ENCODE measurements at regions not wholly inside any gene's neighbourhood (a gene's known extent, or its start where the extent isn't known, plus 50 kb on each side); places are given as distances from the start of the nearest gene placed in this dataset.
"Not testable (repeated sequence)": the region's sequence is repeated elsewhere in the genome, so short reads cannot be mapped to it uniquely, and the experiment has no call there.

DNA sequence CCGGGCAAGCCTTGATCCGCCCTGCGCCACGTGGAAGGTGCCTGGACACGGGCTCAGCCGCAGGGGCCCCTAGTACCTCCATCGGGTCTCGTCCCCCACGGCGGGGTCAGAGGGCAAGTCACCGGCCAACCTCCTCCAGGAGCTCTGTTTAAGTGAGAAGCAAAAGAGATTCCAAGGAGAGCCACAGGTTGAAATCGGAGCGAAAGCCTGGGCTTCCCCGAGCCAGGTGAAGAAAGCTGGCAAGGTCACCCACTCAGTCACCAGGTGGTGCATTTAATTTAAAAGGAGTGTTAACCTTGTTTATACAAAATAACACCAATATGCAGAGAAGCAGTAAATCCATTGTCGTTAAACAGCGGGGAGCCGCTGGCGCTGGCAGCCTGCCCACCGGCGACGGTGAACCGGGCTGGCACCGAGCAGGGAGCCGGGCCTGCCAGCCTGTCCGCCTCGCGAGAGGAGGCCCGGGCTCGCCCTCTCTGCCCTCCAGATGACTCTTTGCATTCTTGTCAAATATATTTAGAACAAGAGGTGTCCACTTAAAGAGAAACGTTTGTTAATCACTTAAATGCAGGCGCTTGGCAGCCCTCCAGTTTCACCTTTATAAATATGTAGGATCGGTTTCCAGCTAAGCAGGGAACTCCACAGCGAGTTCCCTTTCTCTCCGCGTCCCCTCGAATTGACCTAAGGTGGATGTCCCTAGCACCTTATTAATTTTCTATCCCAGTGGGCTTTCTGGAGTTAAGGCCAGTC is 277.3 kb upstream of the NR2F2 start:
- DNase-seq: no peak

DNA sequence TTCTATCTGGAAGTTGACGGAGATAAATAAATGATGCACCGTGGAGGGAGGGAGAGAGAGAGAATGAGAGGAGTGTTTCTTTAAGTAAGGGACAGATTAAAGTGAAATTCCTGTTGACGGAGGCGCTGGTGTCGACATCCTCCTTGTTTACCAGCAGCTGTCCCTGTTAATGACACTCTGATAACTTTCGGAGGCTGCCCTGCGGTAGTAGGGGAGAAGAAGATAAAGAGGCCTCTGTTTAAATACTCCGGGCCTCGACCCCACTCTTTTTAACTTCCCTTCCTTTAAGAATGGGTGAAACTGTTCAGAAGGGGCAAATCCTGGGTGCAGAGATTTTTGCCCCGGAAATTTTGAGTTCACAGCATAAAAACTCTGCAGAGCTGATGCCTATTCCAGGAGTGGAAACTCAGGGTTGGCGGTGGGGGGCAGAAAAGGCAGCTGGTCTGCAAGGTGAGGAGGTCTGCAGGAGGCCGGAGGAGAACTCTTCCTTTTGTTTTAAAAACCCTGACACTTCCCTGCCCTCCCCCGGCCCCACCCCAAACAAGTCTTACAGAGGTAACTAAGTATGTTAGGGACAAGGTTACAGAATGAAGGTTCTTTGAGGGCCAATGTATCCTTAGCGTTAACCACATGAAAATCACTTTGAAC is 276.6 kb upstream of the NR2F2 start:
- no peak for DNase-seq

DNA sequence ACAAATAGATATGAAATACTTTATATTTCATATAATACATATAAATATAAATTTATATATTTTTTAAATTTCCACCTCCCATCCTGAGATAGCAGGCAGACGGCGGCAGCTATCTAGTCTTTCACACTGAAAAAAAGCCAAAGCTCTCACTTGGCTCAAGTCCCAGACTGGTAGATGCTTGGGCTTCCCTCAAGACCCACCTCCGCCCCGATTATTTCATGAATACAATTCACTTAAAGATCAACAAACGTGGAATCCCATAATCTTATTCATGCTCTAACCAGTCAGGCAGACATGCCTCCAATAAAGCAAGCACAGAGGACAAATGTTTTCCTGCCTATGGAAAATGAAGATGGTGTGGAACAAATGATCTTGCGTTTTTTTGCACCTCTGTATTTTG is 275.9 kb upstream of the NR2F2 start:
- no peak for DNase-seq

DNA sequence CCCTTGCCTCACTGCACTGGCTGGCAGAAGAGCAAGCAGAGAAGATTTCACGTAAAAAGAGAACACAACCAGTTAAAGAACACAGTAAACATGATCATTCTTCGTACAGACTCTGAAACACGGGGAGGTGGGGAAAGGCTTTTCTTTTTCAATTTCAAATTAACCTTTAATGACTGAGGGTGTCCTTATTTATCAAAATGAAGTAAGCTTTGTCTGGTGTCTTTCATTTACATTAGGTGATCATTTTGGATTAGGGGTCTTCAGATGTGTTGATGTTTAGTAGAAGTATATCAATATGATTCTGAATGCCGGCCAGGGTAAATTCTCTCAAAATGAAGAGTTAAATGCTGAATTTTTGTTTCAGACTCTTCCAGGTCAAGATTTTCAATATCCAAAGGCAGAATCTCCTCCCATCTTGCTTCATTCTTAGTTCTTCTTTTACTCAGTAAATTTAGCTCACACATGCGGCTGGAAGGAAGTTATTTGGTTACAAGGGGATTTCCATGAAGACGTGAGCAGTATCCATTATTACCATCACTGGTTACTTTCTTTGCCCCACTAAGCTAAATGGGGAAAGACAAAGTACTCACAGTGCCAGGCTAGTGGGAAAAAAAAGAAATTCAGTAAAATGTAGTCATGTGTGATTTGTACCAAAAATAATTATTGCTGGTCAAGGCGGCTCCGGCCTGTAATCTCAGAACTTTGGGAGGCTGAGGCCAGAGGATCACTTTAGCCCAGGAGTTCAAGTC is 272.2 kb upstream of the NR2F2 start:
- DNase-seq: no peak

DNA sequence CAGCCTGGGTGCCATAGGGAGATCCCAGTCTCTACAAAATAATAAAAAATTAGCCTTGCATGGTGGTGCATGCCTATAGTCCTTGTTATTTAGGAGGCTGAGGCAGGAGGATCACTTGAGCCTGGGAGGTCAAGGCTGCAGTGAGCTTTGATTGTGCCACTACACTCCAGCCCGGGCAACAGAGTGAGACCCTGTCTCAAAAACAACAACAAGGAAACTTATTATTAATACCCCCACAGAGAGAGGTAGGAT is 271.7 kb upstream of the NR2F2 start:
- not testable (repeated sequence) for DNase-seq

DNA sequence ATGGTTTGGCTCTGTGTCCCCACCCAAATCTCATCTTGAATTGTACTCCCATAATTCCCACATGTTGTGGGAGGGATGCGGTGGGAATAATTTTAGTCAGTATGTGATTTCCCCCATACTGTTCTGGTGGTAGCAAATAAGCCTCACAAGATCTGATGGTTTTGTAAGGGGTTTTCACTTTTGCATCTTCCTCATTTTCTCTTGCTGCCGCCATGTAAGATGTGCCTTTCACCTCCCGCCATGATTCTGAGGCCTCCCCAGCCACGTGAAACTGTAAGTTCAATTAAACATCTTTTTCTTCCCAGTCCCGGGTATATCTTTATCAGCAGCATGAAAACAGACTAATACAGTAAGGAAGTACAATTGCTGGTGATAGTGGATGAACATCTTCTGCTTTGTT is 269.9 kb upstream of the NR2F2 start:
- not testable (repeated sequence) for DNase-seq

DNA sequence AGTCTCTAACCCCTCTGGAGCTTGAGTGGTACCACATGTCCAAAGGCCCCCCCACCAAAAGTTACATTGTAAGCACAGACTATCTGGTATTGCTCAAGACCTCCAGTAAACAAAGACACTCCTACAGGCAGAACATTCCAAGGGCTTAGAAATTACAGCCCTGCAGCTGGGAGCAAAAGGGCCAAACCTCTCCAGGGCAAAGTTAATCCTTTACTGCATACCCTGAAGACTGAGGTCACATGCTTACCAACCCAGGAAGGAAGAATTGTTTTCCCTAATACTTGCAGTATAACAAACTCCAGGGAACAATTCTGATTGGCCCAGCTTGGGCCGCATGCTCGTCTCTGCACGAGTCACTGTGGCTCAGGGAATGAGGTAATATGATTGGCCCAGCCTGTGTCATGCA is 266.1 kb upstream of the NR2F2 start:
- no peak for DNase-seq

DNA sequence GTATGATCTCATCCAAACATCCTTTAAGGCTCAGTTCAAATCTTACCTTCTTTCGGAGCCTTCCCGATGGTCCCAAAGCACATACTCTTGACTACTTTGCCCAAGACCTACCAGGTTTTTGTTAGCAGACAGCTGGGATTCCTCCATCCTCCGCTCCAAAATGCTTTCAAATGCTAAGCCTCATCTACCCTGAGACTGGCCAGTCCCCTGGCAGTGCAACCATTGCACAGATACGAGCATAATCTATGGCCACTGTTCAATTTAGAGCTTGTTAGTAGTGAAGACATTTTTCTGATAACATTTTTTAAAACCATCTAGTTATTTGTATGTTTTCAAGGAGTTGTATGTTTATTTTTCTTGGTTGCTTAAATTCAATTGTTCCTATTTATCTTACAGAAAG is 264.4 kb upstream of the NR2F2 start:
- no peak for DNase-seq

DNA sequence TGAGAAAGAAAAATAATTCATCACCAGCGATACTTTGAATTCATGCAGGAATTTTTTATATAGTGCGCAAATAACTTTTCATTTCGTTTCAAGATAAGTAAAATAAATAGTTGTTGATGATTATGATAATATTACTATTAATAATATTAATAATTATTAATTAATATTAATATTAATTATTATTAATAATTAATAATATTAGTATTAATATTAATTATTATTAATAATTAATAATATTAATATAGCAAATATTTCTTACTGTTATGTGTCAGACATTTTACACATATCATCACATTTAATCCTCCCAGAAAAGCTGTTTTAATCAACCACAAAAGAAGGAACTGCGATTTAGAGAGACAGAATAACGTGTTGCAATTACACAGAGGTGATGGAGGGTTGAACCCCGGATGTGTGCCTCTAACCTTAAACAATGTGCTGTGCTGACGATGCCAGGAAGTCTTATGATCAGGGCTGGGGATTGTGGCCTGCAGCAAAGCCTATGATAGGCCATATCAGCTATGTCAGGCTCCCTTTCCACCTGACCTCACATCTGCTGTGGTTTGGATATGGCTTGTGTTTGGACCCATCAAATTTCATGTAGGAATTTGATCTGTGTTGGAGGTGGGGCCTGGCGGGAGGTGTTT is 263.5 kb upstream of the NR2F2 start:
- no peak for DNase-seq

DNA sequence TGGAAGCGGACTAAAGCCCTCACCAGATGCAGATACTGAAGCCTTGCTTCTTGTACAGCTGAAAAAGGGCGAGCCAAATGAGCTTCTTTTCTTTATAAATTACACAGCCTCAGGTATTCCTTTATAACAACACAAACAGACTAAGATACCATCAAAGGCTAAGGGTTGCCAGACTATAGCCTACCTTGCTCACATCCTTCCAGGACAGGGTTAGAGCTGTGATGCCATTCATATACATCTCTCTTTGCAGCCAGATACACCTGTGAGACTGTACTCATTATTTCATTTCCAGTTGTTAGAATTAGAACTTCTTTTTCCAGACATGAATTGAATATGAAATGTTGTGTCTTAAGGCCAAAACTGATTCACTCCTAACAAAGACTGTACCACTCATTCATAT is 262.8 kb upstream of the NR2F2 start:
- DNase-seq: no peak

DNA sequence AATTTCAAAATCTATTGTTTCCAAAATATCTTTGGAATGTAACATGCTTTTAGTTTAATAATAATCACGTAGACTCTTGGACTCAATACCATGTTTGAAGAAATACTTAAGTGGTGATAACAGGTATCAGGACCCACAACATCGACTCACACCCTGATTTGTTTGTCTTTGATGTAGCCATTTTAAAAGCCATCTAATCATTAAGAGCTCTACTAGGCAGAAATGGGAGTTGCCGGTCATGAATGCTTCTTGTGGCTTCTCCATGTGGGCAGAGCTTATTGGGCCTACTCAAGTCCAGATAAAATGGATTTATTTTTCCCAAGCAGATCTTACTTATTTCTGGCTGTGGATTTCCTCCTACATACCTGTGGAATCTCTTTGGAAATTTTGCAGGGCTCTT is 261.6 kb upstream of the NR2F2 start:
- no peak for DNase-seq

DNA sequence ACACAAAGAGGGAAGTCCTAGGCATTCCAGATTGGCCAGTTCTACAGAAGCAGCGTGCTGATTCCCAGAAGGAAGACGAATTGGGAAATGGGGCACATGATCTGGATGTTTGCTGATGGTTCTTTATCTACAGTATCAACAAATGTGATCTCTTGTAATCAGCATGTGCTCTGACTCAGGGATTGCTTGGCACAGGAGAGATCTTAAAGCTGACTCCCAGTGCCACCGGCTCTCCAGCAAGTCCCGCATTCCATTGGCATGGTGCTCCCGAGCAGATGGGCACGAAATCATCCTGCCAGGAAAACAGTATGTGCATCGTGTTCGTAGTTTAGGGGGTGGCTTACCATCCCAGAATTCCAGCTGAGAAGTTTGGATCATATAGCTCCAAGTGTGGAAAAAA is 259.9 kb upstream of the NR2F2 start:
- DNase-seq: no peak

DNA sequence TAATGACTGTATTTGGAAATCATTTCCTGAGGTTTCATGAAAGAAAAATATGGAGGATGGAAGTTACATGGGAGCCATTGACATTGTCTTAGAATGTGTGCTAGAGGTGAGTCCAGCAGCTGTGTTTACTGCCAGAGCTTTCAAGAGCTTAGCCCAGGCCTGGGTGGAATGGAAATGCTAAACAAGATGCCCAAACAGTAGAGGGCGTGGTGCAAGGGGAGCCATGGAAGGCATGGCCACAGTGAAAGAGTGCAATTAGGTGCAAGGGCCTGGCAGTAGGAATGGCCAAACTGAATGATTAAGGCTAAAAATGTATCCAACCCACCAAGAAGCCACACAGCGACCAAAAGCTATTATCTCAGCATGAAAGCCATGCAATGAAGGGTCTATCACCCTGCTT is 257.7 kb upstream of the NR2F2 start:
- no peak for DNase-seq

DNA sequence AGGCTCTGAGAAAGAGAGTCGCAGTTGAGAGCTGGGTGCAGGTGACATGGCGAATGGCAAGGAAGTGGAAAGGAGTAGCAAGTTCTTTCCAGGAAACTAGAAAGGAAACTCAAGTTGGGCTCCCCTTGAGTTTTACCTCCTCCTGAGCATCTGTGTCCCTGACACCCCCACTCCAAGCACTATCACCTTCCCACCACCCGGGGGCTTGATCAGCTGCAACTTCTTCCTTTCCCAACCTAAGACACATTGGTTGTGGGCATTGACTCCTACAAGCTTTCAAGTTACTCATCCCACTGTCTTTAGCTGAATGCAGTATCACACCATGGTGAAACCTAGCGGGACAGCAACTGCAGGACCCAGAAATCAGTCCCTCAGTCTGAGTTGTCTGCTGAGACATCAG is 256.6 kb upstream of the NR2F2 start:
- DNase-seq: no peak

DNA sequence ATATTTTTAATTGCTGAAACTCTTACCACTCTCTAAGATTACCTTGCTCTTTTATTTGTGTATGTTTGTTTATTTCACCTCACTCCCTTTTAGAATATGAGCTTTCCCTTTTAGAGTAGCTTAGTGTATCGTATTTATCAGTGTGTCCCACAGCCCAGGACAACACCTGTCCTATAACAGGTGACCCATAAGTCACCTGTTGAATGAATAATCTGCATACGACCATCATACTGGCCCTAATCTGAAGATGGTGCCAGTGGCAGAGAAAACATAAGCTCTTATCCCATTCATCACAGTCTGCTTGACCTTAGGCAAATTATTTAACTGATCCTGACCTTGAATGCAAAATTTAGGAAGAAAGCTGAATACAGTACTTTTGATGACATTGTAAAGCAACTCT is 254.6 kb upstream of the NR2F2 start:
- no peak for DNase-seq

DNA sequence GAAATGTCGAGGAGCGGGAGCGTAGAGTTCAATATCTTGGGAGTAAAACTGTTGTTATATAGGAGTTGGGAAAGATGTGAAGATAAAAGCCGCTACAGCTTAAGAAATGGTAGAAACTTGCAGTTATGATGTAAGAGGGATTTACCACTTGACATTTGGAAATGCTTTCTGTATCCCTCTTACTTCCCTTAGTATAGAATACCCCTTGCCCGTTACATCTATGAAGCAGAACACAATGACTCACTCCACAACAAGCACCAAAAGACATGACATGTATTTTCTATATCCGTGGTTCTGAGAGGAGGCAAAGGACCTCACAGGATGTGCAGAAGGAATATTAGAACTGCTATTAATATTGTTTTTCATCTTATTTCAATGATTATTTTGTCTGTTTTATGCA is 254.2 kb upstream of the NR2F2 start:
- DNase-seq: no peak

DNA sequence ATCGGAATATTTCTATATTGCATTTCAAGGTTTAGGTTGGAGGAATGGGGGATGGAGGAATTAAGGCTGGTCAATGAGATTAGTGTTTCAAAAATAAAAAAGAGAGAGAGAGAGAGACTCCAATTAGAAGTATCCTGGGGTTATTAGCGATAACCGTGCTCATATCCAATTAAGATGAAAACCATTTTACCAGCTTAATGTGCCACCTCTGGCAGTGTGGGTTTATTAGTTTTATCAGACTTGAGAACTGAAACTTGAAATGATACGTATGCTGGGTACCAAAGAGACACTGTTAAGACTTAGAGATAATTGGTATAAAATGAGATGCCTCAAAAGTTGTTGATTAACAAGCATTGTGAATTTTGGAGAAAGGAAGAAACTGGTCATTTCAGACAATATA is 251.5 kb upstream of the NR2F2 start:
- DNase-seq: no peak

DNA sequence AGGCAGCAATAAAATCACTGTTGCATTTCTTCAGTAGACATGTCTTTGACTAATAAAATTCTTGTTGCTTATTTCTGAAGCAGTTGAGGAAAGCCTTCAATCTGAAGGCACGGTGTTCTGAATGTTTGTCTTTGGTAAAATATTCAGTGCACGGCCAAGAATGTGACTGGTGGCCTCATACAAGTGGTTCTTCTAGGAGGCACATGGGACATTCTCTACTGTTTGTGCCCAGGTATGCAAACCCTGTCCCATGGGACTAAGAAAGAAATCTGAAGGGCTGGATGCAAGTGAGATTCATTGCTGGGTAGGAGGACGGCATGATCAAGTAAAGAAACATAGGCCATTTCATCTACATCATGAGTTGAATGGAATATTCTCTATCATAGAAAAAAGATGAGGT is 250.6 kb upstream of the NR2F2 start:
- DNase-seq: no peak

DNA sequence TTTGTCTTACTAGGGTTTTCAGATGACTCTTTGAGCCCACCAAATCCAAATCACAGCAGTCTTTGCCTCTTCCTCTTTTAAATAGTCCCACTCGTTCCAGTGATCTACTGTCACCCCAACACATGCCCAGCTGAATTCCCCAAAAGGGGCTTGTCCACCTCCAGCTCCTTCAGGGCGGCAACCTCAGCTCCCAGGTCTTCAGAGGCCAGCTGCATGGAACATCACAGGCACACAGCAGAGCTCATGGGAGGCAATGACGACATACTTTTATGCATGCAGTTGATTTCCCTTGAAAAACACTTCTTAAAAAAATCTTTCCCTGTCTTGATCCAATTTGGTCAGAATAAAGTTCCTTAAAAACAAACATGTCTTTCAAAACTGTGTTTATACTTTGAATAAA is 244.3 kb upstream of the NR2F2 start:
- DNase-seq: no peak

DNA sequence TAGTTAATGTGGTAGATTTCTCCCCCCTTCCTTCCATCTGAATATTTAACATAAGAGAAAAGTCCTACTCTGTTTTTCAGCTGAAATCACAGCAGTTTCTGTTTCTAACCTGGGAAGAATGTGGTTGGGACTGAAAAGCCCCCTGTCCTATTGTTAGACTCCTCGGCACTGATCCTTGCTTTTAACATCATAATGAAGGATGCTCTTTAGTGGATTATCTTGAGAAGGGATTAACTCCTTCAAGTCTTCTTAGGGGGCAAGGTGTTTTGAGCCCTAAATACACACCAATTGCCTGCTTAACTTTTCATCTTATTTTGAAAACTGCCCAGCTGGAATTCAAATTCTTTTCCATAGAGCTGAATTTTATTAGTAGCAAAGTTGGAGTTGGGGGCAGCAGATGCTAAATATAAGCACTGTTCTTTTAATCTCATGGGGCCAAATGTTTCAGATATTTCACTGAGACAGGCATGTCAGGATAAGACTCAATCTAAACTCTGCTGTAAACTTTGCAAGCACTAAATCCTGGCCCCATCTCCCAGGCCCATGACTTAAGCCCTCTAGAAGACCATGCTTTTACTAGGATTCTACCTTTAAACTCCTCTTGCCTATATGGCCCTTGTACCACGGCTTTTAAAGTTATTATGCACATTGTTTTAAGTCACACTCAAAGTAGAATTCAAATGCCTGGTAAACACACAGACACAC is 243.2 kb upstream of the NR2F2 start:
- DNase-seq: no peak

DNA sequence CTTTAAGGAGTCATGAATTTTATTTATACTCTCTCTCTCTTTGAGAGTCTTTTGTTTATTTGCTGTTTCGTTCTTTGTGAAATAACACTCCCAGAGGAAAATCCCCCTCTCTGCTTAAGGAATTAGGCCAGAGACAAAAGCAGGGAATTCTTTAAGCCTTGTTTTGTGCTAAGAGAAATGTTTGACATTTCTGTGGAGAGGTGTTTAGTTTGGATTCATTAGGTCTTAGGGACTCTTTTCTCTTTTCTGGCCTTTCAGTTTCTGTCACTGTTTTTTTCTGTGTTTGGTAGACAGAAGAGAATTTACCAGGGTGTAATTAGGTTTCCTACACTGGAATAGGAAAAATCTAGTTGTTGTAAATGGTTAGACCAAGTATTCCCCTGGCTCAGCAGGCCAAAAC is 241.8 kb upstream of the NR2F2 start:
- no peak for DNase-seq

DNA sequence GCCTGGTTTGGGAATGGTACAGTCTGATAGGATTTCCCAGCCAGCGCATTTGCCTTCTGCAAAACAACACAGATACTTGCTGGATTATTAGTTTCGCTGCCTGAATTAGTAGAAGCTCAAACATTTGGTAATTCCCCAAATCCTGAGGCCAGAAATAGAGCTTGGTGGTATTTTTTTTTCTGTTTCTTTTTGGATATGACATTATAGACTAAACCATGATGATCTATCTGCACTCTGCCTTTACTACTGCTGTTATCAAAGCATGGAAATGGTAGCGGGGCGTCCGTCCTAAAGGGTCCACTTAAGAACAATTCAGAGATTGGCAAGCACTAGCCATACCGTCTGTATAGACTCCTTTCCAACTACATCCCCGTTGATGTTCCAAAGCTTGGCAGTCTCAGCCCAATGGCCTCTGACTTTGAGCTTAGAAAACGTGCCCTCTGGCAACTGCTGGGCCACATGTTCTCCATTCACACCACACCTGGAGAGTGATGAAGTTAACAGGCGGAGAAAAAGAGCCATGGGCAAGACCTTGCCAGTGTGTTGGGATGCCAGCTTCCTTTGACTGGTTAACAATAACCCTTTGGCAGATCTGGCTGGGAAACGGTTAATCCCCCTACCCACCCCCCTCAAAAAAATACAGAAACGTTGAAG is 241.0 kb upstream of the NR2F2 start:
- no peak for DNase-seq

DNA sequence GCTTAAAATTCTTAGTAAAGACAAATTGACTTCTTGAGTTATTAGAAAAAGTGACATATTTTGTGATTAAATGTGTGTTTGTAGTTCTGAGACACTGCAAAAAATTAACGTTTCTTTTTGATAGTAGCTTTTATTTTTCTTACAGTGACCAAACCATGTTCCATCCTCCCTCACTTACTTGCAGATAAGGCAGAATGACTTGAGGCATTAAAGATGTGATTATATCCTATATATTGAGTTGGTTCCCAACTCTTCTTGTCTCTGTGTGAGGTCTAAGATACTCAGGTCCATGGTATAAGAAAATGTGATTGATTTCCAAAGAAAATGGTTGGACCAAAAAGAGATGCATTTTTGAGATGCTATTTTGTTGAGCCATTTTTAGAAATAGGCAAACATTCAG is 238.3 kb upstream of the NR2F2 start:
- no peak for DNase-seq
